ENCODE measurements at regions not wholly inside any gene's neighbourhood (a gene's known extent, or its start where the extent isn't known, plus 50 kb on each side); places are given as distances from the start of the nearest gene placed in this dataset.
"Not testable (repeated sequence)": the region's sequence is repeated elsewhere in the genome, so short reads cannot be mapped to it uniquely, and the experiment has no call there.

DNA sequence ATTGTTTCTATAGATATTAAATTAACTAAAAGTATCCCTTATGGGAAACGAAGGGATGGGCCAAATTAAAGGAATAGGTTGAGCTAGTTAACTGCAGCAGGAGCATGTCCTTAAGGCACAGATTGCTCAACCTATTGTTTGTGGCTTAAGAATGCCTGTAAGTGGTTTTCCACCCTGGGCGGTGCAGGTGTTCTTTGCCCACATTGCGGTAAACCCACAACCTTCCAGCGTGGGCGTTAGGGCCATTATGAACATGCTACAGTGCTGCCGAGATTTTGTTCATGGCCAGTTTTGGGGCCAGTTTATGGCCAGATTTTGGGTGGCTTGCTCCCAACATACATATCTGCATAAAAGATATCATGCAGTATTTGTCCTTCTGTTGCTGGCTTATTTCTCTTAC lies 1196.8 kb downstream of the NCAM2 start:
- DNase-seq, result not testable (repeated sequence)

GRCh38 chr21:22200378-22201092 lies 1202.3 kb downstream of the NCAM2 start:
- no peak for DNase-seq

DNA sequence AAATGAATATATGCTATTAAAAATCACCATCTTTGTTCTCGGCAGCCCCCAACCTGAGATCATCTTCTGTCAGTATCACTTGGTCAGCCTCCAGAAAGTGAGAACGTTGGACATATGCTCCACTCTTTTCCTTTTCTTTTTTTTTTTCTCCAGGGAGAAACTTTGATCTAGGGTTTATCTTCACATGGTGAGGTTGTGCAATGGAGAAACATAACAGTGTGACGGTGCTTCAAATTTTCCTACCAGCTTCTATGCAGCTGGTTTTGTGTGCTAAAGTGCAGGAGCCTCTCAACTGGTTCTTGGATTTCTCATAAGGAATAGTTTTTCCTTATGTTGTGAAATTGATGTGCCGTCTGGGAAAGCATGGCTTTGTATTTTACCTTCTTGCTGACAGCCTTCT lies 1202.9 kb downstream of the NCAM2 start:
- no peak for DNase-seq

GRCh38 chr21:22201669-22202068 lies 1203.5 kb downstream of the NCAM2 start:
- DNase-seq, result no peak

- DNase-seq, result no peak
Observed at GRCh38 chr21:22209304-22209700, 1211.1 kb downstream of the NCAM2 start.

DNA sequence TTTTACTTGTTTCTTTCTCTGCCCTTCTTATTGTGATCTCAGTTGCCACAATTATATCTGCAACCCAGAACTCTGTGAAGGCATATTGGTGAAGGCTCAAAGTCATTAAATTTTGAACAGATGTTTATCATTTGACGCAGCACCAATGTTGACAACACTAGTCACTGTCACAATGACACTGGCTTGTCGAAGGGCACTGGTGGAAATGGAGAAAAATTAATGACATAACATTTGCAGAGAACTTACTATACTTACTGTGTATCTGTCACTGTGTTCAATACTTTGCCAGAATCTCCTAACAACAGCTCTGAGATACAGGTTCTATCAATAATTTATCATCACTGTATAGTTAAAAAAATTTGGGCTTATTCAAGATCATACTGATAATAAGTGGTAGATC lies 1213.7 kb downstream of the NCAM2 start:
- DNase-seq, result no peak

- no peak for DNase-seq
Observed at GRCh38 chr21:22223385-22223784, 1225.2 kb downstream of the NCAM2 start.

DNA sequence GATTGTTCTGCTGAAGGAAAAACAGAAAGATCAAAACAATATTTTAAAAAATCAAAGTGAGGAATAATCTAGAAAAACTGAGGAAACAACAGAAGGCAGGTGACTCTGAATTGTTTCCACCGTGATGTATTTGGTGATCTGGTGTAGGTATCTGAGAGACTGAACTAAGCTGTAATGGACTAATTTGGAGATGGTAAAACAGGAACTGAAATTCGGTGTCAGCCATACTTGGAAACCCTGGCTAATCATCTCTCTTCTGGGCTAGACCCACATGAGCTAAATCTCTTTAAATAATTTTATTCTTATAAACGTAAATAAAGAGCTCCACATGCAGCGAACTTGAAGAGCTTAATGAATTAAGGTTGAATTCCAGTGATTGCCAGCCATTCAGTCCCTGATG lies 1226.1 kb downstream of the NCAM2 start:
- DNase-seq, result no peak

GRCh38 chr21:22225299-22225698 lies 1227.1 kb downstream of the NCAM2 start:
- no peak for DNase-seq

DNA sequence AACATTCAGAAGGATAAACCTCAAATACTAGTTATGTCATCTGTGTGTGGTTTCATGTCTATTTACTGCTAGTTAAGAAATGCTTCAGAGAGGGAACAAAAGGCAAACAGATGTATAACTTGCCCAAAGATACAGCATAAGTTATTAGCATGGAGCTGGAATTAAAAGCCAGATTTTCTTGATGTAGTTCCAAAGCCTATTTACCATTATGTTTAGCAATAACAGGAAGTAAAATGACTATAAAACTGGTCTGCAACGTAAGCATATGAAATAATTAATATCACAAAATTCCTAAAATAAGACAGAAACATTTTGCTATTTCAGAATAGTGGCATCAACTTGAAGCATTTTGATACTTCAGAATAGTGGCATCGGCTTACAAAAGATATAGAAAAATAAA lies 1232.8 kb downstream of the NCAM2 start:
- no peak for DNase-seq

- no peak for DNase-seq
Observed at GRCh38 chr21:22235866-22236590, 1237.8 kb downstream of the NCAM2 start.

DNA sequence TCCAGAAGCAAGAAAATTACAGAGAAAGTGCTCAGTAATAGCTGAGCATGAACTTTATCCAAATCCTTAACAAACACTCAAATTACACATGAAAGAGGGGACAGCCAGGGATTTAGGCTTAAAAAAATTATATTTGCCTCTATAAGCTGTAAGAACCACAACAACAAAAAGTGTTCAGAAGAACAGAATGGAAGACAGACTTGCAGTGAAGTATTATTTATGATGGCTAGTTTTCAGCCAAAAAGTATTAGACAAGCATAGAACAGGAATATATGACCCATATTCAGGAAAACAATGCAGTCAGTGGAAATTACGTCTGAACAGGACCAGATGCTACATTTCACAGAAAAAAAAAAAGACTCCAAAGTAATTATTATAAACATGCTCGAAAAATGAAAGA lies 1246.3 kb downstream of the NCAM2 start:
- no peak for DNase-seq

DNA sequence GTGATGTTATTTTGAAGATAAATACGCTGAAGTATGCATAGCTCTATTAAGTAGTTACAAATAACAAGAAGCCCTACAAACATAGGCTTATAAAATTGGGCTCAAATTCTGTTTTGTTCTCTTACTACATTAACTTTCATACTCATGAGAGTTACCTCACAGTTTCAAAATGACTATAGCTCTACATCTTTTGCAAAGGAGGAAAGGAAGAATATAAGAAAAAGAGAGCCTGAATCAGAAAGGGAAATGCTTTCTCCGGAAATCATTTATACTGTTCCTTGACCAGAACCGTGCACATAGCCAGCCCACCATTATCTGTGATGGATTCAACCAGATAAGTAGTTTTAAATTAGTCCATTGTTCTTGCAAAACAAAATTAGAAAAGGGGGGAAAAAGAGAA lies 1252.1 kb downstream of the NCAM2 start:
- DNase-seq, result no peak

DNA sequence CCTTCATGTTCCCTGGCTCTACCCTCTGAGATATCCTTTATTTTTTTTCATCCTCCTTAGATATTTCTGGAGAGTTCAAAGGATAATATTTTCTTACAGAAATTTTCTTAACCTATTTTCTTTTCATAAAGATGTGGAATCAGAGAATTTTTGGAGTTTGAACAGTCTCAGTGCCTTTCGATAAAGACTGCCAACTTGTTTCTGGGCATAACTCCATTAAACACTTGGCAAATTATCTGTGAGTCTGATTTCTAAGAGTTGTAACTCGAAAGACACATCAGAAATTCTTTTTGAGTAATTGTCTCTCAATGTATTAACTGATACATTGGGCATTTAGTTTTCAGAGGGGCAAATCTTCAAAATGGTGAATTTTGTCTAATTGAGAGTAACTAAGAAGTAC lies 1255.6 kb downstream of the NCAM2 start:
- no peak for DNase-seq

GRCh38 chr21:22258821-22259220 lies 1260.6 kb downstream of the NCAM2 start:
- no peak for DNase-seq

- DNase-seq, result no peak
Observed at GRCh38 chr21:22260274-22260673, 1262.1 kb downstream of the NCAM2 start.

GRCh38 chr21:22263890-22264289 lies 1265.7 kb downstream of the NCAM2 start:
- DNase-seq, result no peak

GRCh38 chr21:22277341-22277740 lies 1279.1 kb downstream of the NCAM2 start:
- no peak for DNase-seq

DNA sequence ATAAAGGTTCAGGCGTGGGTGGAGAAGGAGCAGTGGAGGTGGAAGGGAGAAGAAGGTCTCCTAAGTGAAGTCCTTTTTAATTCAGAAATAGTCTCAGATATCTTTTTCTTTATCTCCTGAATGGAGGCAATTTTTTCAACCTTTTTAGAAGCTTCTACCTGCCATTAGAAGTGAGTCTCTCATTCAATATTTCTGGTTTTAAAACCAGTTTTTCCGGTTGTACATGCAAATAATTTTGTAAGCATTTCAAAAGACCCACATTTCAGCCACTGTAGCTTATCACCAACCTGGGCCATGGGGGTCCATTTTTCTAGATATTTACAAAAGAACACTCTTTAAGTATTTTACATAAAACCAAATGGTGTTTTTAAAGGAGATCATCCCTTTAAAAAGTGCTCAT lies 1280.2 kb downstream of the NCAM2 start:
- DNase-seq, result no peak

DNA sequence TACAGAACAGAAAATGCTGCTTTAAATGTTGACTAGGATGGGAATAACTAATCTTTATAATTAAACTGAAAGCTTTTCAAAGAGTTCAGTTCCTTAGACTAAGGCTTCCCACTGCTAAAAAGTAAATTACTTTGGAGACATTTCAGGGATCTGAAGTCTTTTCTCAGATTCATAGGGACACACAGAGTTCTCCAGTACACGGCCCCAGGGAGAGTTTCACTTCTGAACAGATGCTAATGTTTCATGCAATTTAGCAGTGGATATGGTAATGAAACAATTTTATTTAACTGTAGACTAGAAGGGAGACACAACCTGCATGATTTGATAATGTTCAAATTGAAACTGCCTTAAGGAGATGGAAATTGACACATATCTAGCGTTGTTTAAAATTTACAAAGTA lies 1282.6 kb downstream of the NCAM2 start:
- DNase-seq, result no peak

DNA sequence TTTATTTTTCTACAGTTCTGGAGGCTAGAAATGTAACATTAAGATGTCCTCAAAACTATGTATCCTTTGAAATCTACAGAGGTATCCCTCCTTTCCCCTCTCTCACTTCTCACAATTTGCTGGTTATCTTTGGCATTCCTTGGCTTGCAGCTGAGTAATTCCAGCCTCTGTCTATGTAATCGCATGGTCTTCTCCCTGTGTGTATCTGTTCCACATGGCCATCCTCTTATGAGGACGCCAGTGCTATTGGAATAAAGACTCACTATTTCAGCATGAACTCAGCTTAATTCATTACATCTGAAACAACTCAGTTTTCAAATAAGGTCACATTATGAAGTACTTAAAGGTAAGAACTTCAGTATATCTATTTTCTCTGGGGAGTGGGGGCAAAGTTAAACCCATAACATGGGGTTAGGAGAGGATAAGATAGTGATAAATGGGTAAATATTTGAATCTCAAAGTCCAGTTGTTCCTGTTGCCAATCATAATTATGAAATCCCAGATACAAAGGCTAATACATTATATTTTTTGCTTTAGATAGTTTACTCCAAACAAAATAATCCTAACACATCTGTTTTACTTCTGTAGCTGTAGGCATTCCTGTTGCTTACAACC lies 1290.8 kb downstream of the NCAM2 start:
- no peak for DNase-seq

DNA sequence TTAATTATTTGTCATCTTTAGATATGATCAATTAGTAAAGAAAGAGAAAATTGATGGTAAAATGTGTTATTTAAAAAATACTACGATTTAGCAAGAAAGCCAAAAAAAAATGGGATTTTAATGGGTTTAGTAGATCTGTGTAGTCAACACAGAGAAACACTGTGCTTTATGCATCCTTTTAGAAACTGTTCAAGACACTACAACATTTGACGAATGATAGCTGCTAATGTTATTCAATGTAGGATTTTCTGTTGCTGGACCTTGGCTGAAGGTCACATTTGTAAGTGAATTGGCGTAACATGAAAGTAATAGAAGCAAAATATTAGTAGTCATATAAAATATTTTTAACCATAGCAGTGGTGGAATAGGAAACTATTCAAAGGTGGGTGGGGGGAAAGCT lies 1293.9 kb downstream of the NCAM2 start:
- DNase-seq, result no peak

GRCh38 chr21:22297575-22297974 lies 1299.4 kb downstream of the NCAM2 start:
- DNase-seq, result no peak

- no peak for DNase-seq
Observed at GRCh38 chr21:22311741-22312462, 1313.7 kb downstream of the NCAM2 start.

All from GF-D8 (cell line).